ENCODE measurements at regions not wholly inside any gene's neighbourhood (a gene's known extent, or its start where the extent isn't known, plus 50 kb on each side); places are given as distances from the start of the nearest gene placed in this dataset.

GRCh38 chr13:105918842-105919741, 616.4 kb downstream of the EFNB2 start:
- DNase-seq (no peak), ATAC-seq (no peak)
- Mint-ChIP-seq H3K27me3 (peaks cover 1% of the 10 kb centered on the region), H3K36me3 (ENCODE audit: low read depth) (no peaks in the 10 kb centered on the region), H3K4me3 (no peak overlapping the region), H3K9me3 (no peaks in the 10 kb centered on the region), H3K27ac (no peak overlapping the region), H3K4me1 (ENCODE audit: low read depth) (no peaks in the 10 kb centered on the region)
- intact Hi-C loops (cut with micrococcal nuclease): no loop called here
- CTCF ChIA-PET: no interaction called here
- POLR2A ChIA-PET: no interaction called here
- TF ChIP-seq CTCF (IDR thresholded peaks at IDR 0.05): no peak

GRCh38 chr13:105915146-105915850, 620.2 kb downstream of the EFNB2 start:
- DNase-seq (no peak), ATAC-seq (no peak)
- intact Hi-C loops (cut with micrococcal nuclease): no loop called here
- Mint-ChIP-seq H3K27me3 (peaks cover 5% of the 10 kb centered on the region), H3K27ac (no peak overlapping the region), H3K36me3 (ENCODE audit: low read depth) (no peaks in the 10 kb centered on the region), H3K9me3 (no peaks in the 10 kb centered on the region), H3K4me1 (ENCODE audit: low read depth) (no peaks in the 10 kb centered on the region), H3K4me3 (no peak overlapping the region)
- ChIA-PET POLR2A (no interaction called here), CTCF (no interaction called here)
- TF ChIP-seq CTCF (IDR thresholded peaks at IDR 0.05): no peak

- Mint-ChIP-seq H3K4me3 (no peak overlapping the region), H3K36me3 (ENCODE audit: low read depth) (no peaks in the 10 kb centered on the region), H3K4me1 (ENCODE audit: low read depth) (no peaks in the 10 kb centered on the region), H3K27ac (no peak overlapping the region), H3K27me3 (peaks cover 11% of the 10 kb centered on the region), H3K9me3 (no peaks in the 10 kb centered on the region)
- no peak for DNase-seq
- intact Hi-C loops (cut with micrococcal nuclease): no loop called here
- TF ChIP-seq CTCF (IDR thresholded peaks at IDR 0.05): no peak
- ATAC-seq: no peak
- CTCF ChIA-PET: no interaction called here
- POLR2A ChIA-PET: no interaction called here
These were observed 621.0 kb downstream of the EFNB2 start for GRCh38 chr13:105914291-105915036.

GRCh38 chr13:105908586-105908985, 626.9 kb downstream of the EFNB2 start:
- intact Hi-C loops (cut with micrococcal nuclease): no loop called here
- peaks cover 12% of the 10 kb centered on the region for H3K27me3 Mint-ChIP-seq
- TF ChIP-seq CTCF (IDR thresholded peaks at IDR 0.05): no peak
- H3K27ac Mint-ChIP-seq: no peak overlapping the region
- H3K4me3 Mint-ChIP-seq: no peak overlapping the region
- ATAC-seq (peak; percentile 69), DNase-seq (peak; percentile 50)
- no peaks in the 10 kb centered on the region for H3K36me3 Mint-ChIP-seq (ENCODE audit: low read depth)
- POLR2A ChIA-PET: no interaction called here
- H3K4me1 Mint-ChIP-seq (ENCODE audit: low read depth): peaks cover 15% of the 10 kb centered on the region
- no peaks in the 10 kb centered on the region for H3K9me3 Mint-ChIP-seq
- CTCF ChIA-PET: no interaction called here

Measured in activated CD8-positive, alpha-beta T cell treated with anti-CD3 and anti-CD28 coated beads for 36 hours (primary cell).